HG03108 (cell line): ENCODE measurements at regions not wholly inside any gene's neighbourhood (a gene's known extent, or its start where the extent isn't known, plus 50 kb on each side); places are given as distances from the start of the nearest gene placed in this dataset.
"Not testable (repeated sequence)": the region's sequence is repeated elsewhere in the genome, so short reads cannot be mapped to it uniquely, and the experiment has no call there.

ENCODE experiments used
- ATAC-seq: cut with Tn5 transposase; IDR thresholded peaks from one replicate; pipeline ENCODE4 v1.9.1; 2021; ENCODE audit warnings: moderate library complexity; ENCODE audit not compliant: unreplicated experiment

GRCh38 chr16:10272250-10272854 is 90.1 kb upstream of the GRIN2A start:
- not testable (repeated sequence) for ATAC-seq

- peak; percentile 73 for ATAC-seq
These were observed 93.2 kb upstream of the GRIN2A start for GRCh38 chr16:10275214-10275996.

GRCh38 chr16:10277597-10277996 is 95.4 kb upstream of the GRIN2A start:
- ATAC-seq, result no peak

- no peak for ATAC-seq
These were observed 98.3 kb upstream of the GRIN2A start for GRCh38 chr16:10280262-10281170.

- no peak for ATAC-seq
These were observed 100.1 kb upstream of the GRIN2A start for GRCh38 chr16:10282367-10282766.

- ATAC-seq, result not testable (repeated sequence)
These were observed 101.0 kb upstream of the GRIN2A start for GRCh38 chr16:10283246-10283645.

GRCh38 chr16:10290467-10291105 is 95.3 kb upstream of the ATF7IP2 start:
- ATAC-seq, result not testable (repeated sequence)

GRCh38 chr16:10292197-10292596 is 93.7 kb upstream of the ATF7IP2 start:
- not testable (repeated sequence) for ATAC-seq

GRCh38 chr16:10292976-10293375 is 92.9 kb upstream of the ATF7IP2 start:
- not testable (repeated sequence) for ATAC-seq

GRCh38 chr16:10294153-10294552 is 91.7 kb upstream of the ATF7IP2 start:
- not testable (repeated sequence) for ATAC-seq

GRCh38 chr16:10296956-10297340 is 88.9 kb upstream of the ATF7IP2 start:
- ATAC-seq, result peak; percentile 13

GRCh38 chr16:10297341-10298006 is 88.4 kb upstream of the ATF7IP2 start:
- ATAC-seq, result peak; percentile 93

GRCh38 chr16:10300905-10301304 is 85.0 kb upstream of the ATF7IP2 start:
- no peak for ATAC-seq

GRCh38 chr16:10301547-10301946 is 84.3 kb upstream of the ATF7IP2 start:
- ATAC-seq, result not testable (repeated sequence)

- no peak for ATAC-seq
These were observed 79.9 kb upstream of the ATF7IP2 start for GRCh38 chr16:10305912-10306311.

- no peak for ATAC-seq
These were observed 77.3 kb upstream of the ATF7IP2 start for GRCh38 chr16:10308305-10309193.

- no peak for ATAC-seq
These were observed 76.5 kb upstream of the ATF7IP2 start for GRCh38 chr16:10309271-10309932.

- ATAC-seq, result no peak
These were observed 73.9 kb upstream of the ATF7IP2 start for GRCh38 chr16:10312008-10312407.
